K562 (cell line): ENCODE measurements at regions not wholly inside any gene's neighbourhood (a gene's known extent, or its start where the extent isn't known, plus 50 kb on each side); places are given as distances from the start of the nearest gene placed in this dataset.

Source experiments
- ATAC-seq: fragments of 200-7000 bp; cut with Tn5 transposase; 3 replicates; pipeline ENCODE4 v1.9.1; 2020; ENCODE audit warnings: moderate library complexity
- BruUV-seq: library from RNA; stranded (reverse); fragments of 400-500 nt; replicated peaks from 2 replicates; lab custom pipeline; 2021; lab: Mats Ljungman, UMichigan
- CTCF ChIA-PET: fragments of 300-600 bp; formaldehyde crosslinking; extraction: SDS; loops from one replicate; lab custom pipeline; 2021; ENCODE audit warnings: low intra/inter-chr PET ratio; lab: Yijun Ruan, JAX
- POLR2A ChIA-PET: fragments of 300-600, 350-650 bp; sonication (Branson Sonifier 250); formaldehyde crosslinking; extraction: SDS; loops from one replicate; lab custom pipeline; 2021; ENCODE audit warnings: antibody characterized with exemption, inconsistent platforms; lab: Yijun Ruan, JAX
- DNase-seq, 4 experiments: peaks; one replicate each; pipeline versions ENCODE4 v3.0.0 to v3.0.0-alpha.2; 2011 to 2018; ENCODE audit warnings: low spot score in 3 of 4, mixed read lengths in 3 of 4; ENCODE audit errors: extremely low read depth in 1 of 4
- FAIRE-seq: peaks from 2 replicates; lab custom pipeline; 2011; peaks lifted over from hg19 to GRCh38; lab: Jason Lieb, UNC
- H2AFZ ChIP-seq: 2 replicates; pipeline ENCODE4 v1.6.0; 2011; ENCODE audit warnings: low read depth, low read length, control low read depth, inconsistent platforms
- H3K27ac ChIP-seq: fragments of 200-600 bp; 3 replicates; pipeline ENCODE4 v1.8.0; 2011; ENCODE audit warnings: low read depth, mild to moderate bottlenecking, control low read depth, inconsistent platforms, low read length, moderate library complexity, mixed read lengths; ENCODE audit errors: extremely low read depth
- H3K27me3 ChIP-seq, 2 experiments: fragments of 300-600 bp in 1 of 2; 2 replicates in 1 of 2; 3 replicates in 1 of 2; pipeline versions ENCODE4 v1.6.0 to v1.8.0; 2011; ENCODE audit warnings: inconsistent platforms in 2 of 2, low read length in 2 of 2, mild to moderate bottlenecking in 1 of 2, mixed read lengths in 1 of 2, moderate library complexity in 1 of 2; ENCODE audit not compliant: control insufficient read depth in 2 of 2, insufficient read depth in 2 of 2
- H3K36me3 ChIP-seq: fragments of 300-600 bp; 3 replicates; pipeline ENCODE4 v1.8.0; 2011; ENCODE audit warnings: mild to moderate bottlenecking, low read length, inconsistent platforms; ENCODE audit not compliant: control insufficient read depth, insufficient read depth
- H3K4me1 ChIP-seq, 2 experiments: fragments of 200-600 bp in 1 of 2; replicated peaks in 1 of 2; 2 replicates in 1 of 2; 3 replicates in 1 of 2; pipeline versions ENCODE4 v1.5.1 to v1.8.0; 2011; ENCODE audit warnings: inconsistent platforms in 2 of 2, low read length in 2 of 2, mild to moderate bottlenecking in 1 of 2, mixed read lengths in 1 of 2, moderate library complexity in 1 of 2; ENCODE audit not compliant: control insufficient read depth in 2 of 2, insufficient read depth in 2 of 2
- H3K4me2 ChIP-seq: 2 replicates; pipeline ENCODE4 v1.6.1; 2011; ENCODE audit warnings: low read length, control low read depth, inconsistent platforms, mixed read lengths; ENCODE audit not compliant: insufficient read depth
- H3K4me3 ChIP-seq: fragments of 200-600 bp; sonication (generic), shearing (Covaris generic); 2 replicates; pipeline ENCODE4 v1.5.1; 2016; ENCODE audit warnings: control low read depth, inconsistent platforms
- H3K79me2 ChIP-seq: fragments of 200-600 bp; 3 replicates; pipeline ENCODE4 v1.8.0; 2011; ENCODE audit warnings: low read length, inconsistent platforms; ENCODE audit not compliant: control insufficient read depth, insufficient read depth
- H3K9ac ChIP-seq, 2 experiments: 2 replicates each; pipeline versions ENCODE4 v1.6.0 to v1.6.1; 2011; ENCODE audit warnings: low read depth in 2 of 2, low read length in 2 of 2, control low read depth in 1 of 2, inconsistent platforms in 1 of 2, mild to moderate bottlenecking in 1 of 2, mixed read lengths in 1 of 2; ENCODE audit not compliant: insufficient read depth in 1 of 2
- H3K9me1 ChIP-seq: one replicate; pipeline ENCODE4 v1.6.0; 2011; ENCODE audit warnings: inconsistent platforms, mild to moderate bottlenecking, low read length, moderate library complexity; ENCODE audit not compliant: control insufficient read depth, insufficient read depth
- H3K9me3 ChIP-seq: replicated peaks from 2 replicates; pipeline ENCODE4 v1.5.1; 2011; ENCODE audit warnings: low read depth, low read length, inconsistent platforms; ENCODE audit not compliant: control insufficient read depth, insufficient read depth
- H4K20me1 ChIP-seq: replicated peaks from 2 replicates; pipeline ENCODE4 v1.6.1; 2011; ENCODE audit warnings: low read length, inconsistent platforms, mixed read lengths; ENCODE audit not compliant: control insufficient read depth, insufficient read depth
- HLTF ChIP-seq: fragments of 450-650 bp; IDR thresholded peaks from 2 replicates; pipeline ENCODE4 v1.6.1; 2016
- HMG20B ChIP-seq: fragments of 250-450 bp; sonication (Bioruptor Pico); IDR thresholded peaks from 2 replicates; pipeline ENCODE4 v1.5.0; 2021; ENCODE audit warnings: mild to moderate bottlenecking
- MECOM ChIP-seq: fragments of 250-450 bp; sonication (Bioruptor Pico); IDR thresholded peaks from 2 replicates; pipeline ENCODE4 v1.8.0; 2022; ENCODE audit warnings: inconsistent platforms
- MEIS2 ChIP-seq: fragments of 450-650 bp; IDR thresholded peaks from 2 replicates; pipeline ENCODE4 v1.6.1; 2014; ENCODE audit warnings: mild to moderate bottlenecking; ENCODE audit not compliant: partially characterized antibody
- PML ChIP-seq: IDR thresholded peaks from 2 replicates; pipeline ENCODE4 v1.6.1; 2012; ENCODE audit warnings: low read length, inconsistent platforms
- RFX5 ChIP-seq: IDR thresholded peaks from 2 replicates; pipeline ENCODE4 v1.6.1; 2011; ENCODE audit warnings: low read depth, mild to moderate bottlenecking, improper control_type of control experiment, low read length
- SMAD3 ChIP-seq: fragments of 450-650 bp; formaldehyde crosslinking; conservative IDR thresholded peaks from 2 replicates; pipeline ENCODE4 v1.4.0; 2020; ENCODE audit warnings: mild to moderate bottlenecking
- ZNF134 ChIP-seq: fragments of 250-450 bp; sonication (Bioruptor Pico); conservative IDR thresholded peaks from 2 replicates; pipeline ENCODE4 v1.4.0; 2020
- ZNF263 ChIP-seq: sonication (generic); formaldehyde crosslinking; IDR thresholded peaks from 2 replicates; pipeline ENCODE4 v1.8.0; 2022; ENCODE audit warnings: mild to moderate bottlenecking, missing genetic modification reagents, borderline replicate concordance
- ZNF507 ChIP-seq: conservative IDR thresholded peaks from 2 replicates; pipeline ENCODE4 v1.6.1; 2017; ENCODE audit warnings: missing genetic modification characterization, missing compliant biosample characterization
- in situ Hi-C: fragments of 300-500 bp; cut with MboI; formaldehyde crosslinking; loops from 4 replicates; pipeline ENCODE4 v1.15.0; 2018; ENCODE audit warnings: inconsistent platforms, mixed read lengths
- intact Hi-C: fragments of 100-400 bp; cut with micrococcal nuclease; formaldehyde crosslinking; loops from 2 replicates; pipeline ENCODE4 v1.14.2; 2022
- TF ChIP-seq, protein P1 (sequence below), 2 experiments: fragments of 450-650 bp in 1 of 2; sonication (generic) in 1 of 2; formaldehyde crosslinking in 1 of 2; IDR thresholded peaks; 2 replicates each; pipeline versions ENCODE4 v1.7.1 to v1.9.0; 2016 to 2022; ENCODE audit warnings: inconsistent platforms in 1 of 2, mild to moderate bottlenecking in 1 of 2, missing genetic modification reagents in 1 of 2
- TF ChIP-seq, protein P2 (sequence below): fragments of 450-650 bp; IDR thresholded peaks from 2 replicates; pipeline ENCODE4 v1.6.1; 2014; ENCODE audit warnings: low read depth, mild to moderate bottlenecking, moderate library complexity, borderline replicate concordance

DNA sequence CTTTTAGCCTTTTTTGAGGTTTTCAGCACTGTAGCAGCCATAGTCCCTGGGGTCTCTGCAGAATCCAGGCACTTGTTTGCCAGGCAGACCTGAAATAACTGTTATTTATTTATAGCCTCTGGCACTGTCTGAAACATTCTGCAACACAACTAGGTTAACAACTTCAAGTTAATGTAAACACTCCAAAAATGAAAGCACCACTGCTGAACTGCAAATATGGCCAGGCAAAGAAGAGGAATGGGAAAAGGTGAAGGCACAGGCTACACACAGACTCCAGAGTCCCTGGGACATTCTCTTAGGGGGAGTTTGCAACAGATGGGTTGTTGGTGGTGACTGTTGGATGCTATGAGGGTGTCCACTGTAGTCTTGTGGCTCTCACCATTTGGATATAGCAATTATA is 369.0 kb downstream of the MAT2B start:
- no peaks in the 10 kb centered on the region; the same call in none of the 2 replicates for H3K9me3 ChIP-seq
- FAIRE-seq (no peak), DNase-seq (no peak), ATAC-seq (no peak)
- no peaks in the 10 kb centered on the region for H3K27me3 ChIP-seq
- CTCF ChIA-PET, result no interaction called here
- H3K4me1 ChIP-seq, result no peaks in the 10 kb centered on the region
- H3K79me2 ChIP-seq, result no peaks in the 10 kb centered on the region
- no peak overlapping the region for H3K9ac ChIP-seq
- in situ Hi-C loops, result no loop called here
- no peak overlapping the region for H3K27ac ChIP-seq
- H3K9me1 ChIP-seq, result no peaks in the 10 kb centered on the region
- H3K36me3 ChIP-seq, result no peaks in the 10 kb centered on the region
- no peak overlapping the region for H3K4me3 ChIP-seq
- POLR2A ChIA-PET, result no interaction called here
- BruUV-seq, result no TSS peak
- intact Hi-C loops, result no loop called here
- TF ChIP-seq RFX5 (no peak), ZNF134 (CRISPR knock-in tag) (no peak), MEIS2 (no peak), SMAD3 (CRISPR knock-in tag) (no peak), ZNF263 (CRISPR knock-in tag) (no peak), ZNF507 (no peak), HMG20B (no peak), PML (no peak), MECOM (CRISPR knock-in tag) (no peak), HLTF (no peak)
- TF ChIP-seq, protein P1, sequence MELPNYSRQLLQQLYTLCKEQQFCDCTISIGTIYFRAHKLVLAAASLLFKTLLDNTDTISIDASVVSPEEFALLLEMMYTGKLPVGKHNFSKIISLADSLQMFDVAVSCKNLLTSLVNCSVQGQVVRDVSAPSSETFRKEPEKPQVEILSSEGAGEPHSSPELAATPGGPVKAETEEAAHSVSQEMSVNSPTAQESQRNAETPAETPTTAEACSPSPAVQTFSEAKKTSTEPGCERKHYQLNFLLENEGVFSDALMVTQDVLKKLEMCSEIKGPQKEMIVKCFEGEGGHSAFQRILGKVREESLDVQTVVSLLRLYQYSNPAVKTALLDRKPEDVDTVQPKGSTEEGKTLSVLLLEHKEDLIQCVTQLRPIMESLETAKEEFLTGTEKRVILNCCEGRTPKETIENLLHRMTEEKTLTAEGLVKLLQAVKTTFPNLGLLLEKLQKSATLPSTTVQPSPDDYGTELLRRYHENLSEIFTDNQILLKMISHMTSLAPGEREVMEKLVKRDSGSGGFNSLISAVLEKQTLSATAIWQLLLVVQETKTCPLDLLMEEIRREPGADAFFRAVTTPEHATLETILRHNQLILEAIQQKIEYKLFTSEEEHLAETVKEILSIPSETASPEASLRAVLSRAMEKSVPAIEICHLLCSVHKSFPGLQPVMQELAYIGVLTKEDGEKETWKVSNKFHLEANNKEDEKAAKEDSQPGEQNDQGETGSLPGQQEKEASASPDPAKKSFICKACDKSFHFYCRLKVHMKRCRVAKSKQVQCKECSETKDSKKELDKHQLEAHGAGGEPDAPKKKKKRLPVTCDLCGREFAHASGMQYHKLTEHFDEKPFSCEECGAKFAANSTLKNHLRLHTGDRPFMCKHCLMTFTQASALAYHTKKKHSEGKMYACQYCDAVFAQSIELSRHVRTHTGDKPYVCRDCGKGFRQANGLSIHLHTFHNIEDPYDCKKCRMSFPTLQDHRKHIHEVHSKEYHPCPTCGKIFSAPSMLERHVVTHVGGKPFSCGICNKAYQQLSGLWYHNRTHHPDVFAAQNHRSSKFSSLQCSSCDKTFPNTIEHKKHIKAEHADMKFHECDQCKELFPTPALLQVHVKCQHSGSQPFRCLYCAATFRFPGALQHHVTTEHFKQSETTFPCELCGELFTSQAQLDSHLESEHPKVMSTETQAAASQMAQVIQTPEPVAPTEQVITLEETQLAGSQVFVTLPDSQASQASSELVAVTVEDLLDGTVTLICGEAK (IDR thresholded peaks at IDR 0.05), result no peak
- TF ChIP-seq, protein P1 (CRISPR knock-in tag; IDR thresholded peaks at IDR 0.05), result no peak
- TF ChIP-seq, protein P2, sequence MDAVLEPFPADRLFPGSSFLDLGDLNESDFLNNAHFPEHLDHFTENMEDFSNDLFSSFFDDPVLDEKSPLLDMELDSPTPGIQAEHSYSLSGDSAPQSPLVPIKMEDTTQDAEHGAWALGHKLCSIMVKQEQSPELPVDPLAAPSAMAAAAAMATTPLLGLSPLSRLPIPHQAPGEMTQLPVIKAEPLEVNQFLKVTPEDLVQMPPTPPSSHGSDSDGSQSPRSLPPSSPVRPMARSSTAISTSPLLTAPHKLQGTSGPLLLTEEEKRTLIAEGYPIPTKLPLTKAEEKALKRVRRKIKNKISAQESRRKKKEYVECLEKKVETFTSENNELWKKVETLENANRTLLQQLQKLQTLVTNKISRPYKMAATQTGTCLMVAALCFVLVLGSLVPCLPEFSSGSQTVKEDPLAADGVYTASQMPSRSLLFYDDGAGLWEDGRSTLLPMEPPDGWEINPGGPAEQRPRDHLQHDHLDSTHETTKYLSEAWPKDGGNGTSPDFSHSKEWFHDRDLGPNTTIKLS, result no peak
- no peak overlapping the region for H3K4me2 ChIP-seq
- H2AFZ ChIP-seq, result no peak overlapping the region
- H4K20me1 ChIP-seq, result no peaks in the 10 kb centered on the region
